Testis (tissue), 2 donors: ENCODE measurements at regions not wholly inside any gene's neighbourhood (a gene's known extent, or its start where the extent isn't known, plus 50 kb on each side); places are given as distances from the start of the nearest gene placed in this dataset.

ENCODE experiments used
- CTCF ChIP-seq, 3 experiments: fragments of 450-650 bp in 2 of 3; fragments of 200-600 bp in 1 of 3; sonication (generic) in 1 of 3; IDR thresholded peaks; one replicate each; pipeline ENCODE4 v1.5.1; 2016 to 2019; ENCODE audit warnings: antibody characterized with exemption in 3 of 3, mild to moderate bottlenecking in 2 of 3, moderate library complexity in 1 of 3
- POLR2A ChIP-seq: fragments of 450-650 bp; IDR thresholded peaks from one replicate; pipeline ENCODE4 v1.6.1; 2017; ENCODE audit warnings: antibody characterized with exemption, mild to moderate bottlenecking, moderate library complexity

DNA sequence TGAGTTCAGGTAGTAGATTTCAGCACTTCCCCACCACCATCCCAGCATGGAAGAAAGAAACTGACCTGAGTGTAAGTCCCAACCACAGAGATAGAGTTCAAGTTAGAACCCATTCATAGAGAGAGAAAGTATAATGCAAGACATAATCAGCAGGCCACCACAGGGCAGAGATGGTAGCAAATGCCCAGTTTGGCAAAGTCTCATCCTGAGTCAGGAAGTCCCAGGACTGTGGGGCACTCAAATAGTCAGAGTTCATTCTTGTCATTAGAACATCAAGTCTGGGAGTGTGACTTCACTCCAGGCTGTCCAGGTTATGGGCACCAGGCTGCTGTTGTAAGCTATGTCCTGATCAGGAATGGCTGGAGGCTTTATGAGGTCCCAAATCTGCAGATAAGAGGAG lies 72.0 kb upstream of the USP47 start:
- TF ChIP-seq CTCF (IDR thresholded peaks at IDR 0.05) (no peak), POLR2A (no peak)
